ENCODE measurements at regions not wholly inside any gene's neighbourhood (a gene's known extent, or its start where the extent isn't known, plus 50 kb on each side); places are given as distances from the start of the nearest gene placed in this dataset.
"Not testable (repeated sequence)": the region's sequence is repeated elsewhere in the genome, so short reads cannot be mapped to it uniquely, and the experiment has no call there.

- DNase-seq, result no peak
Observed at GRCh38 chr3:39657075-39657474, 152.3 kb upstream of the MYRIP start.

GRCh38 chr3:39657775-39658174, 151.6 kb upstream of the MYRIP start:
- DNase-seq, result no peak

- DNase-seq, result no peak
Observed at GRCh38 chr3:39664931-39665330, 144.5 kb upstream of the MYRIP start.

- no peak for DNase-seq
Observed at GRCh38 chr3:39665441-39665840, 144.0 kb upstream of the MYRIP start.

GRCh38 chr3:39668420-39668819, 141.0 kb upstream of the MYRIP start:
- DNase-seq, result no peak

GRCh38 chr3:39671116-39671515, 138.3 kb upstream of the MYRIP start:
- DNase-seq, result no peak

GRCh38 chr3:39671600-39671999, 137.8 kb upstream of the MYRIP start:
- DNase-seq, result no peak

- DNase-seq, result no peak
Observed at GRCh38 chr3:39705351-39705900, 104.0 kb upstream of the MYRIP start.

GRCh38 chr3:39707314-39707909, 102.0 kb upstream of the MYRIP start:
- no peak for DNase-seq

GRCh38 chr3:39712413-39713048, 96.9 kb upstream of the MYRIP start:
- DNase-seq, result no peak

- DNase-seq, result not testable (repeated sequence)
Observed at GRCh38 chr3:39713341-39713740, 96.1 kb upstream of the MYRIP start.

- DNase-seq, result no peak
Observed at GRCh38 chr3:39716849-39717248, 92.6 kb upstream of the MYRIP start.

- no peak for DNase-seq
Observed at GRCh38 chr3:39718674-39719595, 90.5 kb upstream of the MYRIP start.

- DNase-seq, result no peak
Observed at GRCh38 chr3:39721076-39721475, 88.3 kb upstream of the MYRIP start.

- DNase-seq, result no peak
Observed at GRCh38 chr3:39724233-39724846, 85.1 kb upstream of the MYRIP start.

- no peak for DNase-seq
Observed at GRCh38 chr3:39725321-39725720, 84.1 kb upstream of the MYRIP start.

- DNase-seq, result no peak
Observed at GRCh38 chr3:39727415-39727814, 82.0 kb upstream of the MYRIP start.

- DNase-seq, result no peak
Observed at GRCh38 chr3:39733804-39734203, 75.6 kb upstream of the MYRIP start.

- DNase-seq, result not testable (repeated sequence)
Observed at GRCh38 chr3:39739658-39740057, 69.8 kb upstream of the MYRIP start.

- DNase-seq, result no peak
Observed at GRCh38 chr3:39744746-39745145, 64.7 kb upstream of the MYRIP start.

GRCh38 chr3:39748002-39748401, 61.4 kb upstream of the MYRIP start:
- no peak for DNase-seq

GRCh38 chr3:39748763-39749162, 60.6 kb upstream of the MYRIP start:
- no peak for DNase-seq

- DNase-seq, result no peak
Observed at GRCh38 chr3:39750712-39751111, 58.7 kb upstream of the MYRIP start.
